ENCODE measurements at regions not wholly inside any gene's neighbourhood (a gene's known extent, or its start where the extent isn't known, plus 50 kb on each side); places are given as distances from the start of the nearest gene placed in this dataset.
A peak's percentile ranks its signal among the peaks of the same experiment; 100 is the strongest.

DNA sequence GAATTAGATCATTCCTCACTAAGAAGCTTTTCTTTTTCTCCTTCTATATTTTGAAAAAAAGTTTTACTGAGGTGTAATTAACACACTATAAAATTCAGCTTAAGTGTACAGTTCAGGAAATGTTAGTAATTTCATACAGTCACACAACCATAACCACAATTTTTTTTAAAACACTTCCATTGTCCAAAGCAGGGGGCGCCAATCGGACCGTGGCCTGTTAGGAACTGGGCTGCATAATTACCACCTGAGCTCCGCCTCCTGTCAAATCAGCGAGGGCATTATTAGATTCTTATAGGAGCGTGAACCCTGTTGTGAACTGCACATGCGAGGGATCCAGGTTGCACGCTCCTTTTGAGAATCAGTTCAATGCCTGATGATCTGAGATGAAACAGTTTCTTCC, 427.1 kb downstream of the TFEC start:
- H4K20me1 ChIP-seq (replicated peaks in 1 of 2; ENCODE audit: control insufficient read depth in 1 of 2, insufficient read depth in 2 of 2, low read length in 2 of 2), result no peaks in the 10 kb centered on the region
- H3K9me3 ChIP-seq (ENCODE audit: insufficient read depth in 2 of 2, low read depth in 1 of 2, low read length in 1 of 2), result 0 out of 4 replicates have a peak, but pooled peaks cover 0 to 3% of the 10 kb centered on the region in 2 experiments
- no peaks in the 10 kb centered on the region for H3K79me1 ChIP-seq (ENCODE audit: low read depth, low read length)
- H3K18ac ChIP-seq (ENCODE audit: extremely low read depth, low read length), result no peak overlapping the region
- 96% methylated on average over 8 of the region's 8 CpGs; no CpG with 5 or more reads in 1 of the 2 experiments for WGBS, 2 experiments (ENCODE audit: extremely low coverage in 1 of 2, insufficient coverage in 1 of 2, insufficient read length in 1 of 2, insufficient replicate concordance in 2 of 2, low coverage in 1 of 2, low lambda C conversion rate in 2 of 2, missing lambda C conversion rate in 1 of 2)
- TF ChIP-seq RAD21 (IDR thresholded peaks at IDR 0.05 in 1 of 2, conservative IDR thresholded peaks at IDR 0.05 in 1 of 2; ENCODE audit: low read depth in 2 of 2, low read length in 2 of 2), result peak in 1 of 2 experiments; percentile 16; a peak in 1 of 4 replicates
- TF ChIP-seq GABPA (IDR thresholded peaks at IDR 0.05; ENCODE audit: borderline replicate concordance, insufficient read depth, low read length), result no peak
- TF ChIP-seq JUND (IDR thresholded peaks at IDR 0.05; ENCODE audit: low read length), result no peak
- TF ChIP-seq SIX5 (IDR thresholded peaks at IDR 0.05; ENCODE audit: low read depth, low read length), result no peak
- no peak for TF ChIP-seq CREB1 (IDR thresholded peaks at IDR 0.05)
- no peak for TF ChIP-seq RXRA (IDR thresholded peaks at IDR 0.05; ENCODE audit: insufficient read depth, low read depth, low read length)
- TF ChIP-seq BCL11A (IDR thresholded peaks at IDR 0.05; ENCODE audit: low read depth in 2 of 2, low read length in 2 of 2), result no peak
- TF ChIP-seq TBP (IDR thresholded peaks at IDR 0.05; ENCODE audit: low read depth, low read length), result no peak
- TF ChIP-seq, protein P1, sequence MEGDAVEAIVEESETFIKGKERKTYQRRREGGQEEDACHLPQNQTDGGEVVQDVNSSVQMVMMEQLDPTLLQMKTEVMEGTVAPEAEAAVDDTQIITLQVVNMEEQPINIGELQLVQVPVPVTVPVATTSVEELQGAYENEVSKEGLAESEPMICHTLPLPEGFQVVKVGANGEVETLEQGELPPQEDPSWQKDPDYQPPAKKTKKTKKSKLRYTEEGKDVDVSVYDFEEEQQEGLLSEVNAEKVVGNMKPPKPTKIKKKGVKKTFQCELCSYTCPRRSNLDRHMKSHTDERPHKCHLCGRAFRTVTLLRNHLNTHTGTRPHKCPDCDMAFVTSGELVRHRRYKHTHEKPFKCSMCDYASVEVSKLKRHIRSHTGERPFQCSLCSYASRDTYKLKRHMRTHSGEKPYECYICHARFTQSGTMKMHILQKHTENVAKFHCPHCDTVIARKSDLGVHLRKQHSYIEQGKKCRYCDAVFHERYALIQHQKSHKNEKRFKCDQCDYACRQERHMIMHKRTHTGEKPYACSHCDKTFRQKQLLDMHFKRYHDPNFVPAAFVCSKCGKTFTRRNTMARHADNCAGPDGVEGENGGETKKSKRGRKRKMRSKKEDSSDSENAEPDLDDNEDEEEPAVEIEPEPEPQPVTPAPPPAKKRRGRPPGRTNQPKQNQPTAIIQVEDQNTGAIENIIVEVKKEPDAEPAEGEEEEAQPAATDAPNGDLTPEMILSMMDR (IDR thresholded peaks at IDR 0.05; ENCODE audit: control extremely low read depth in 1 of 3, insufficient read depth in 1 of 3, low read depth in 1 of 3, low read length in 3 of 3), result peak; percentile 5 to 45 (median 34); a peak in 3 of 4 replicates
- no peak for TF ChIP-seq SUZ12 (IDR thresholded peaks at IDR 0.05; ENCODE audit: low read length)
- TF ChIP-seq BACH1 (IDR thresholded peaks at IDR 0.05; ENCODE audit: low read length), result no peak
- TF ChIP-seq CEBPB (IDR thresholded peaks at IDR 0.05; ENCODE audit: low read depth, low read length), result no peak
- no peak overlapping the region for H3K9ac ChIP-seq (replicated peaks in 1 of 4; ENCODE audit: extremely low read depth in 1 of 4, low read depth in 3 of 4, low read length in 3 of 4)
- H3K27me3 ChIP-seq (replicated peaks in 1 of 4; ENCODE audit: control insufficient read depth in 3 of 4, extremely low read depth in 1 of 4, insufficient read depth in 3 of 4, low read length in 3 of 4), result no peaks in the 10 kb centered on the region
- no peak overlapping the region for H2BK15ac ChIP-seq (ENCODE audit: low read length)
- H2AK5ac ChIP-seq (ENCODE audit: low read depth, low read length), result no peak overlapping the region
- H2BK5ac ChIP-seq (ENCODE audit: low read depth, low read length), result no peak overlapping the region
- no peak for DNase-seq (ENCODE audit: low read depth in 1 of 2, low spot score in 2 of 2)
- no peaks in the 10 kb centered on the region for H3K23me2 ChIP-seq (ENCODE audit: low read depth, low read length)
- no peak overlapping the region for H3K14ac ChIP-seq (ENCODE audit: insufficient read length)
- no peak overlapping the region for H3K4me2 ChIP-seq (ENCODE audit: insufficient read depth in 1 of 2, low read depth in 2 of 2, low read length in 2 of 2)
- ChIA-PET POLR2A (ENCODE audit: partially characterized antibody) (no interaction called here), CTCF (ENCODE audit: partially characterized antibody) (interaction anchor here (0.6 to 1.3 kb wide), 9 partner anchors 9 to 1104 kb away, joined by 3 to 6 read pairs (median 3); no protein-coding TSS in a partner anchor)
- no peak for FAIRE-seq
- H3K23ac ChIP-seq (ENCODE audit: insufficient read length), result no peak overlapping the region
- no peak overlapping the region for H3K56ac ChIP-seq (replicated peaks; ENCODE audit: insufficient read length, low read depth, low read length)
- no peak overlapping the region for H3K4me3 ChIP-seq (ENCODE audit: extremely low read depth in 1 of 4, insufficient read depth in 2 of 4, low read depth in 3 of 4, low read length in 4 of 4)
- no peak overlapping the region for H2BK120ac ChIP-seq (replicated peaks; ENCODE audit: low read depth, low read length)
- no peaks in the 10 kb centered on the region for H3K4me1 ChIP-seq (replicated peaks in 1 of 4; ENCODE audit: control insufficient read depth in 3 of 4, insufficient read depth in 4 of 4, low read length in 3 of 4)
- no peaks in the 10 kb centered on the region for H3K36me3 ChIP-seq (ENCODE audit: control insufficient read depth in 2 of 4, insufficient read depth in 4 of 4, low read length in 3 of 4)
- no peaks in the 10 kb centered on the region for H3K79me2 ChIP-seq (ENCODE audit: control insufficient read depth in 1 of 2, insufficient read depth in 2 of 2, low read length in 2 of 2)
- no peak overlapping the region for H2AFZ ChIP-seq (ENCODE audit: low read length)
- H2BK12ac ChIP-seq (ENCODE audit: low read depth, low read length), result no peak overlapping the region
- no peak overlapping the region for H3K27ac ChIP-seq (ENCODE audit: low read depth, low read length)
- H2BK20ac ChIP-seq (ENCODE audit: low read length), result no peak overlapping the region
- no peak overlapping the region for H4K8ac ChIP-seq (ENCODE audit: extremely low read depth, insufficient read depth, low read length)
- no peak overlapping the region for H4K5ac ChIP-seq (ENCODE audit: insufficient read length, low read depth, low read length)
- H3K4ac ChIP-seq (replicated peaks; ENCODE audit: insufficient read length, low read depth, low read length), result no peak overlapping the region
- no peak overlapping the region for H4K91ac ChIP-seq (replicated peaks; ENCODE audit: insufficient read length, low read length)
